ENCODE measurements at regions not wholly inside any gene's neighbourhood (a gene's known extent, or its start where the extent isn't known, plus 50 kb on each side); places are given as distances from the start of the nearest gene placed in this dataset.

DNA sequence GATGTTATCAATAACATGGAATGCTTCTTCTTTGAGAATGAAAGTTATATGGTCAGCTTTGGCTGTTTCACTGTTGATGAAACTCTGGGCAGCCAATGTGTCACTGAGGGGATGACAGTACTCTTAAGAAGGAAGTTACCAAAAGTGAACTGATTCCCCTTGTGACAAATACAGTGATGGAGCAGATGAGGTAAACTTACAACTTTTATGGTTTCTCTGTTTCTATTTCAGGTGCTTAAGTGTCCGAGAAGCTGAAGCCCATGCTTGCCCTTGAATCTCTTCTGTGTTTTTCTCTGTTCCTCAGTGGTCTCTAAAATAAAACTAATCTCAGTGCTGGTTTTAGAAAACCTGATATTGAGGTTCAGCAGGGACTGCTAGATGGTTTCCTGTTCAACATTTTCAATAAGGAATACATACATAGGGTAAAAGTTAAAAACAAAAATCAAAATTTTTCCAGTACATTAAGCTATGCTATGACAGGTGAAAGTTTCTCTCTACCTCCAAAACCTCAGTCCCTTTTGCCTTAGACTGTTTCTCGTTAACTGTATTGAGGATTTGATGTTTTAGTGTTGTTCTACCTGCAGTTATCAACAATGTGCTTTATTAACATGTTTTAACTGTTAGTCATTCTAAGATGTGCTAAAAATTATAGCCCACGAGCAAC, 454.4 kb upstream of the ADGRL4 start:
- 59 to 76% methylated on average over 3 of the region's 3 CpGs for WGBS, 2 donors
- TF ChIP-seq EP300 (IDR thresholded peaks at IDR 0.05) = no peak
- TF ChIP-seq, protein P1, sequence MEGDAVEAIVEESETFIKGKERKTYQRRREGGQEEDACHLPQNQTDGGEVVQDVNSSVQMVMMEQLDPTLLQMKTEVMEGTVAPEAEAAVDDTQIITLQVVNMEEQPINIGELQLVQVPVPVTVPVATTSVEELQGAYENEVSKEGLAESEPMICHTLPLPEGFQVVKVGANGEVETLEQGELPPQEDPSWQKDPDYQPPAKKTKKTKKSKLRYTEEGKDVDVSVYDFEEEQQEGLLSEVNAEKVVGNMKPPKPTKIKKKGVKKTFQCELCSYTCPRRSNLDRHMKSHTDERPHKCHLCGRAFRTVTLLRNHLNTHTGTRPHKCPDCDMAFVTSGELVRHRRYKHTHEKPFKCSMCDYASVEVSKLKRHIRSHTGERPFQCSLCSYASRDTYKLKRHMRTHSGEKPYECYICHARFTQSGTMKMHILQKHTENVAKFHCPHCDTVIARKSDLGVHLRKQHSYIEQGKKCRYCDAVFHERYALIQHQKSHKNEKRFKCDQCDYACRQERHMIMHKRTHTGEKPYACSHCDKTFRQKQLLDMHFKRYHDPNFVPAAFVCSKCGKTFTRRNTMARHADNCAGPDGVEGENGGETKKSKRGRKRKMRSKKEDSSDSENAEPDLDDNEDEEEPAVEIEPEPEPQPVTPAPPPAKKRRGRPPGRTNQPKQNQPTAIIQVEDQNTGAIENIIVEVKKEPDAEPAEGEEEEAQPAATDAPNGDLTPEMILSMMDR (IDR thresholded peaks at IDR 0.05) = no peak
- TF ChIP-seq POLR2A (IDR thresholded peaks at IDR 0.05) = no peak
- no peak for TF ChIP-seq POLR2AphosphoS5 (IDR thresholded peaks at IDR 0.05)
- Histone ChIP-seq H3K4me3 (no peak overlapping the region), H3K9me3 (no peaks in the 10 kb centered on the region), H3K36me3 (no peaks in the 10 kb centered on the region), H3K27me3 (no peaks in the 10 kb centered on the region), H3K27ac (no peak overlapping the region), H3K4me1 (no peaks in the 10 kb centered on the region)
- intact Hi-C loops (cut with DNase I) = no loop called here
- no peak for DNase-seq

DNA sequence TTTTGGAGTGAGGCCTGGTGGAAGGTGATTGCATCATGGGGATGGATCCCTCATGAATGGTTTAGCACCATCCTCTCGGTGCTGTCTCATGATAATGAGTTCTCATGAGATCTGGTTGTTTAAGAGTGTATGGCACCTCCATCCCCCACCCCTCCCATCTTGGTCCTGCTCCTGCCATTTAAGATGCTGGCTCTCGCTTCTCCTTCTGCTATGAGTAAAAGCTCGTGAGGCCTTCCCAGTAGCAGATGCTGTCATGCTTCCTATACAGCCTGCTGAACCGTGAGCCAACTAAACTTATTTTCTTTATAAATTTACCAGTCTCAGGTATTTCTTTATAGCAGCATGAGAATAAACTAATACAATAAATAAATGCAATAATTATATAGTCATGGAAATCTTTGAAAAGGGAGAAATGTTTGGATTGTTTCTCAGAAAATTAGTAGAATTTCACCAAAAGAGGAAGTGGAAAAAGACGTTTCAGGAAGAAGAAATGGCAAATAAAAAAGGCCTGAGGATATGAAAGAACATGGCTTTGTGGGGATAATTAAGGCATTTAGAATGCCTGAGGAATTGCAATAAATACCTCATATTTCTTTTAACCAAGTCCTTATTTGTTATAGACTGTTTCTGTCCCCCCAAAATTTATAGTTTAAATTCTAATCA, 451.2 kb upstream of the ADGRL4 start:
- no peaks in the 10 kb centered on the region for H3K36me3 ChIP-seq
- H3K9me3 ChIP-seq = no peaks in the 10 kb centered on the region
- H3K4me1 ChIP-seq = no peaks in the 10 kb centered on the region
- DNase-seq = no peak
- no peak overlapping the region for H3K4me3 ChIP-seq
- no peaks in the 10 kb centered on the region for H3K27me3 ChIP-seq
- no peak overlapping the region for H3K27ac ChIP-seq
- intact Hi-C loops (cut with DNase I) = no loop called here
- TF ChIP-seq, protein P1 (IDR thresholded peaks at IDR 0.05) = no peak
- TF ChIP-seq POLR2A (IDR thresholded peaks at IDR 0.05) (no peak), EP300 (IDR thresholded peaks at IDR 0.05) (no peak), POLR2AphosphoS5 (IDR thresholded peaks at IDR 0.05) (no peak)
- 66 to 67% methylated on average over 5 of the region's 5 CpGs for WGBS, 2 donors

DNA sequence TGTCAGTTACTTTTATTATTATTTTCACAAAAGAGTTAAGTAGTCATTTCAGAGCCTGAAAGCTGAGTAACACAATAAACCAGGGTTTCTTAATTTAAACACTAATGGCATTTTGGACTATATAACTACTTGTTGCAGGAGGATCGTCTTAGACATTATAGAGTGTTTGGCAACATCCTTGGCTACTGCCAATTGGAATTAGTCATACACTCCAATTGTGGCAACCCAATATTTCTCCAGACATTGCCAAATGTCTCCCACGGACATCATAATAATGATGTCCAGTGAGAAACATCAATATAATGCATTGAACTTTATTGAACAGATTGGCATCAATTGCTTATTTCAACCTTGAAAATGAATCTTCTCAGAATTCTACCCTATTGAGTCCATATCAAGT, 441.9 kb upstream of the ADGRL4 start:
- no peaks in the 10 kb centered on the region for H3K4me1 ChIP-seq
- intact Hi-C loops (cut with DNase I) = no loop called here
- no peaks in the 10 kb centered on the region for H3K9me3 ChIP-seq
- no peak overlapping the region for H3K4me3 ChIP-seq
- H3K27me3 ChIP-seq = no peaks in the 10 kb centered on the region
- no peak for DNase-seq
- no peaks in the 10 kb centered on the region for H3K36me3 ChIP-seq
- whole genome bisulfite sequencing, 2 donors = 70 to 81% methylated on average over 2 of the region's 2 CpGs
- TF ChIP-seq POLR2A (IDR thresholded peaks at IDR 0.05) (no peak), EP300 (IDR thresholded peaks at IDR 0.05) (no peak), POLR2AphosphoS5 (IDR thresholded peaks at IDR 0.05) (no peak)
- TF ChIP-seq, protein P1 (IDR thresholded peaks at IDR 0.05) = no peak
- H3K27ac ChIP-seq = no peak overlapping the region

DNA sequence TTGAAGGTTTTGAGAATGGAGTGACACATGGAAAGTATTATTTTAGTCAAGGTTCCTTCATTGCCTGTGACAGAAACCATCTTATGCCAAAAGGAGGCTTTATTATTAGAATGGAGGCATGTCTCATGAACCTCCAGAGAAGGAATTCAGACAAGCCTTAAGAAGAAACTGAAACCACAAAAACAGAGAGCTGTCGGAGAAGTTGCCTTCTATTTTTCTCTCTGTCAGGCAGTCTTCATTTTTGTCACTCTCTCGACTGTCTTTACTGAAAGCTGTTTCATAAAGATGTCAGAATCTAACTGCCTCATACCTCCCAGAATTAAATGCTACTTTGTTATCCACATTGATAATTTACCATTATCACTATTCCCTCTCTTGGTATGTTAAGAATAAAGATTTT, 434.7 kb upstream of the ADGRL4 start:
- no peak for DNase-seq
- Histone ChIP-seq H3K4me1 (no peaks in the 10 kb centered on the region), H3K27ac (no peak overlapping the region), H3K27me3 (no peaks in the 10 kb centered on the region), H3K4me3 (no peak overlapping the region), H3K9me3 (peaks cover 0 to 3% (median 0%) of the 10 kb centered on the region in 4 donors), H3K36me3 (no peaks in the 10 kb centered on the region)
- intact Hi-C loops (cut with DNase I) = no loop called here
- WGBS, 2 donors = 69 to 70% methylated on average over 2 of the region's 2 CpGs
- no peak for TF ChIP-seq POLR2AphosphoS5 (IDR thresholded peaks at IDR 0.05)
- TF ChIP-seq, protein P1 (IDR thresholded peaks at IDR 0.05) = no peak
- no peak for TF ChIP-seq EP300 (IDR thresholded peaks at IDR 0.05)
- TF ChIP-seq POLR2A (IDR thresholded peaks at IDR 0.05) = no peak

All from sigmoid colon (tissue), 6 donors.